ENCODE measurements at regions not wholly inside any gene's neighbourhood (a gene's known extent, or its start where the extent isn't known, plus 50 kb on each side); places are given as distances from the start of the nearest gene placed in this dataset.

DNA sequence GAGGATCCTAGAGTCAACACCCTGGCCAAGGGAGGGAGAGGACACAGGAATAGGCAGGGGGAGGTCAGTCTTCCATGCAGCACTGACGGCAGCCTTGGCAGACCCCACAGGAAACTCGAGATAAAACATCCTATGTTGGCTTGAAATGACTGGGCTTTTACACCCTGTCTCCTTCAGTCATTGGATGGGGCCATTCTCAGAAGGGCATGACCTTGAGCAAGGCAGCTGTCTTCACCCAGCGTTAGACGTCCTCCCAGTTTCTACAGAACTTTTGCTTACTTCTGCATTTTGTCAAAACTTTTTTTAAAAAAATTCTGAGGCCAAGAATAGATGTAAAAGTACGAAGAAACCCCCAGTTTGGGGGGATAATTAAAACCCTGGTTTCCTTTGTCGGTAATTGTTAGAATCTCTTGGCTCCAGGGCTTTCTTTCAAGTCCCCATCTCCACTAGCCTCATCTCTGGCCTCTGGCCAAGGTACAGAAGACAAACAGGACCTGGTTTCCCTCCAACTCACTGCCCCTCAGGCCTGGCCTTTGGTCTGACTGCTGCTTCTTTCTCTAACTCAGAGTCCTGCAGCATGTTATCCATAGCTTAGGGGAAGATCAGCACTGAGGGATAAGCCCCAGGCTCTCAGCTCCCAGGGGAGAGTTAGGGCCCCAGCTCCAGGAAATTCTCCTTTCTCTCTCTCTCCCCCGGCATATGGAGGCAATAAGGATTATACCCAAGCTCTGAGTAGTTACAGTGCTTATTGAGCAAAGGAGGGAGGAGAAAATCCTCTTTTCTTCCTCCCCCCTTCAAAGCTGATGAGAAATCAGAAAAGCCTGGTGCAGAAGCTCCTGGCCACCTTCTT, 51.6 kb upstream of the KCND3 start:
- DNase-seq (ENCODE audit: low read depth), result no peak

DNA sequence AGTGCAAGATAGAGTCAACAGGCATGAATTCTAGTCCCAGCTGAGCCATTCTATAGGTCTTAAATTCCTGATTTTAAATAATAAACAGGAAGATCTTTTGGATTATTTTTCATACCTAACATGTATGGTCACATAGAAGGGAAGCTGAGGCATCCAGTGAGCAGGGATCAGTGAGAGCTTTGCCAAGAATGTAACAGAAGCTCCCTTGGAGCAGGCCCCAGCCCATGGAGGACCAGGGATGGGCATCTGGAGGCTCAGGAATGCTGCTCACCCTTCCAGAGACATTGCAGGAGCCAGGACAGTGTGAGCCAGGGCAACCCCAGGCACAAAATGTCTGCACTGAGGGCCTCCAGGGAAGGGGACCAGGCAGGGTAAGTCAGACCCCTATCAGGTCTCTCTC, 54.4 kb upstream of the KCND3 start:
- no peak for DNase-seq (ENCODE audit: low read depth)

DNA sequence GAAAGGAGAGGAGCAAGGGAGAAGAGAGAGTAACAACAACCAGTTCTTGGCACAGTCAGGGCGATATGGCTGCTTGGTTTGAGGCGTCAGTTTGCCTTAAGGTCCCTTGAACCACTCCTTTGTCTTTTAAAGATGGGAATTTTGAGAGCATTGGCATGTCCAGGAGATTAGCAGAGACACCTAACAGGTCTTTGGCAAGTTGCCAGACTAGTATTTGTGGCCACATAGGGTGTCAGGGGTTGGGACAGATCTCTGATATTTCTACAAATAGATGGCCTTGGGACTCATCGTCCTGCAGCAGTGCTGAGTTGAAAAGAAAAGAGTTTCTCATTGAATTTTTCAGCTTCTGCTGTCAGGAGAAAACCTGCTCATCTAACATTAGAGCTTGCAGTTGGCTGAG, 55.3 kb upstream of the KCND3 start:
- no peak for DNase-seq (ENCODE audit: low read depth)

DNA sequence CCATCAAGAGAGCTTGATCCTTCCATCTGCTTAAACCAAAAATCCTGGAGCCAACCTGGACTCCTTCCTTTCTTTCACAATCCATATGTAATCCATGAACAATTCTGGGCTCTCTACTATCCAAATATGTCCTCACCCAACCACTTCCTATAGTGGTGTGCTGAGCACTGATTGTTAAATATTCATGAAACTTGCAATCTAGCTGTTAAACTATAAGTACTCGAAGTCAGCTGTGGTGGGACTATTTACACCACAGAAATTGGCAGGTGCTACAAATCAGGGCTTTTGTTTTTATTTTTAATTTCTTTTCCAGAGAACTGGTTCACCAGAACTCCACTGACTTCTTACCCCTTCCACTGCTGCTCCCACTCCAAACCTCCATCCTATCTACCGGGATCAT, 57.2 kb upstream of the KCND3 start:
- DNase-seq (ENCODE audit: low read depth), result no peak

DNA sequence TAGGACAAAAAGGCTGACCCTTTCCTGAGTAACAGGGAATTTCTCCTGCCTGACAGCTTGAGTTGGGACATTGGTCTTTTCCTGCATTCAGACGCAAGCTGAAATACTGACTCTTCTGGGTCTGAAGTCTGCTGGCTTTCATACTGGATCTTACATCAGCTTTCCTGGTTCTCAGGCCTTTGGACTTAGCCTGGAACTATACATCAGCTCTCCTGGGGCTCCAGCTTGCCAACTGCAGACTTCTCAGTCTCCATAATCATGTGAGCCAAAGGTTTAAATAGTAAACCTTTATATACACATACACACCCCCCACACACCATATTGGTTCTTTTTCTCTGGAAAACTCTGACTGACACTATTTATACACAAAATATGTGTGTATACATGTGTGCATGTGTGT, 59.0 kb upstream of the KCND3 start:
- DNase-seq (ENCODE audit: low read depth), result no peak

DNA sequence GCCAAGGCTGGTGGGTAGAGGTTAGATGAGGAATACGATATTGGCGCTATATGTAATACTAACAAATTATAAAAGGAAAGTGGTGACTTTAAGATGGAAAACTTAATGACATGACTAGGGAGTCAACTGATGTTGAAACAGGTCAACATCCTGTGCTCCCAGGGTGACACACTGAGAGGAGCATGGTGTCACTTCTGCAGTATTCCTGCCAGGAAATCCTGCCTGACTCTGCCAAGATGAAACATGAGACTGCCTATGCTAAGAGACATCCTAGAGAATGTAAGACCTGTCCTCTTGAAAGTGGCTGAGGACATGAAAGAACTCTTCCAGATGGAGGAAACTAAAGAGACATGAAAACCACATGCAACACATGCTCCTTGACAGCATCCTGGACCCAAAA, 65.0 kb upstream of the KCND3 start:
- no peak for DNase-seq (ENCODE audit: low read depth)

DNA sequence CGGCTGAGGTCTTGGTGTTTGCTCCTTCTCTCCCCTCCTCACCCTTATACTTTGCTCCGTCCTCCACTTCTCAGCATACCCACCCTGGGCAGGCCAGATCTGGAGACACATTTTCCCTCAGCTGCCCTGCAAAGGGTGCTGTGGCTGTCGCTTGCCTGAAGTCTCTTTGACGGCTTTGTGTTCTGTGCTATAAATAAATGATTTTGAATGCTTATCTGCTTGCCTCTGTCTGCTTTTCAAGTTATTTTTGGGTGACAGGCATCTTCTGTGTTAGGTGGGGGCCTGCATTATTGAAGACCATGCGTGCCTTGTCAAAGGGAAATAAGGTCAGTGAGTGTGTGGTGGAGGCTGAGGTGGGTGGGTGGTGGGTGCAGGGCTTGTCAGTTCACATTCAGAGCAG, 66.9 kb upstream of the KCND3 start:
- DNase-seq (ENCODE audit: low read depth), result no peak

DNA sequence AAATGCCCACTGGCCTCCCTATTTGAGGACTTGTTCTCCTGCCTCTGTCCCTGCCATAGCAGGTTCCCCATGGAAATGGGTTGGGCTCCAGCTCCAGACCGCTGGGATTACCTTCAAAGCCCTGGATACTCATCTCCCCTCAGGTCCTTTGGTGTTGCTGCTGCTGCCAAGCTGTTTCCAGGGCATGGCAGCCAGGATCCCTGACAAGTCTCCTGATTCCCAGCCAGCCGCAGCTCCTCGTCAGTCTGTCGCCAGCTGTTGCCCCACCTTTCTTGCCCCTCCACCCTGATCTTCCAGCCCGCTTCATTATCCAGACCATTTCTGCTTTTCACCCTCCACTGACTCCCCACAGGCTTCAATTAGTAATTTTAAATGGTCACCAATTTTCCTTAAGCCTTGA, 68.3 kb upstream of the KCND3 start:
- no peak for DNase-seq (ENCODE audit: low read depth)

DNA sequence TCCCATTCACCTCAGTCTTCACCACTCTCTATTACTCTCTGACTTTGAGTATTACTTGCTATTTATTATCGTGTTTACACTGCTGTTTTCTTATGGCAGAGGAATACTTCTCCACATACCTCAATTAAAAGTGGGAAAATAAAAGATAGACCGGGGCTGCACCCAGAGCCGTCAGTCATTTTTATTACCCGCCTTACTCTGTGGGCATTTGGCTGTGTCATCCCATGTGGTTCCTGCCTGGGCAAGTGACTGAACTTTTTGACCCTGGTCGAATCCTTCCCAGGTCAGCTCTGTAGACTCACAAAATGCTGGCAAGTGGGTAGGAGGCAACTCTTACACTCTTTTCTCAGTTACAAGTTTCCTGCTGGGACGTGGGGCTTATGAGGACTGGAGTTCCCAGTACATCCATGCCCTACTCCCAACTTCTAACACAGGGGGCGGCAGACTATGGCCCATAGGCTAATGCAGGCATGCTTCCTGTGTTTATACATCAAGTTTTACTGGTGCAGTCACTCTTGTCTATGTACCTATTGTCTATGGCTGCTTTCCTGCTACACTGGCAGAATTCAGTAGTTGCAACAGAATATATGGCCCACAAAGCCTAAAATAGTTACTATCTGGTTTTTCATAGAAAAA, 69.5 kb upstream of the KCND3 start:
- DNase-seq (ENCODE audit: low read depth), result no peak

DNA sequence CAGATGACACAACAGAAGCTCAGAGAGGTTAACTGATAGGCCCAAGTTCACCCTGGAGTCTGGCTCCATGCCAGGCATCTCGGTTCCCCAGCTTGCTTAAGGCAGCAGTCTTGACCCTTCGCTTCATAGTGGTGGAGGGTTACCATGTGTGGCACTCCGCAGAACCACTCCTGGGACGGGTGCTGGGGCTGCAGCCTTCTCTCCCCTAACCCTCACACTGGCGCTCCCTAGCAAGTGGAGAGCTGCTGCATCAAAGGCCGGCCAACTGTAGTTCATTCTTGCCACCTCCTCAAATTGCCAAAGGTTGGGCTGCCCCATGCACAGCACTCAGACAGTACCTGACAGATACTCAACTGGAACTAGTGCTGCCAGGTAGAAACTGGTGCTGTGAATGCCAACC, 70.2 kb upstream of the KCND3 start:
- DNase-seq (ENCODE audit: low read depth), result no peak

DNA sequence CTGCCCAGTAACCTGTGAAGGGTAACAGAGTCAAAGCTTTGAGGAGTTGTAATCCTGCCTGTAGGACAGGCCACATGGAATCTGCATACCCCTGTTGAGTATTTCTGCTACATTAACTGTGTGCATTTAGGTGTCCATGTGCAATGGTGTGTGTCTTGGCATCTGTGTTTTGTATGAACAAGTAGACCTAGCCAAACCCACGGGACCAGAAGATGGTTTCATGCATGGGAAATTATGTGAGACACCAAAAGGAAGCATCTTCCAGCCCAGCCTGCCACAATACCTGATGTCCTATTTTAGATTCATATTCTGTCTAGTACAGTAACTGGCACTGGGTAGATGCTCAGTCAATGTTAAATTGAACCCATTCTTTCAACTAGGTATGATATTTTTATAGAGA, 70.8 kb upstream of the KCND3 start:
- no peak for DNase-seq (ENCODE audit: low read depth)

DNA sequence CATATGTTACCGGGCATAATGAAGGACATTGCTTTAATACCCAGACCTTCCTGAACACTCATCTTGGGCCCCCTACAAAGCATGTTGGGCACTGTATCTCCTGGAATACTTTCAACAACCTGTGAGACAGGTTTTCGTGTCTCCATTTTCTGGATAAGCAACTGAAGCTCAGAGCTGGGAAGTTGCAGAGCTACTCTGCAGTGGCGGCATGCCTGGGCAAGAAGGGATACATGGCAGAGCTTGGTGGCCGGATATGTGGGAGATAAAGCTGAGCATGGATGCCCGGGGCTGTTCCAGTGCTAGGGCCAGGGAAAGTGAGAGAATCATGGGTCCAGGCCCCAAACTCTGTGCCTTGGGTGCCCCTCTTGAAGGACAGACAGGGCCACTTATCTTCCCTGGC, 71.6 kb upstream of the KCND3 start:
- no peak for DNase-seq (ENCODE audit: low read depth)

DNA sequence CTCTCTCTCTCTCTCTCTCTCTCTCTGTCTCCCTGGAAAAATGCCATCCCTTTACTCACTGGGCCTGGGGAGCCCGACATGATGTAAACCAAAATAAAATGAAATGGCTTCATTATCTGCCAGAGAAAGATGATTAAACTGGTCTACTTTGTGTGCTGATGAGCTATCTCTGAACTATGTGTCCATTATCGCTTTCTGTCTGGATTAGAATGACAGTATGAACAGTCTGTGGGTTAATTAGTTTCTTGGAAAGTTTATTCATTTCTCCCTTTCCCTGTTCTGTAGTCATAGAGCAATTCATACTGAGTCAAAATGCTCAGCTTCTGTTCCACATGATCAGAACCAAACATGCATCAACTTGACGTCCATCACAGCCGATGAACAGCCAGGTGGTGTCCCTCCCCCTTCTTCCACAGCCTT, 72.4 kb upstream of the KCND3 start:
- DNase-seq (ENCODE audit: low read depth), result no peak

DNA sequence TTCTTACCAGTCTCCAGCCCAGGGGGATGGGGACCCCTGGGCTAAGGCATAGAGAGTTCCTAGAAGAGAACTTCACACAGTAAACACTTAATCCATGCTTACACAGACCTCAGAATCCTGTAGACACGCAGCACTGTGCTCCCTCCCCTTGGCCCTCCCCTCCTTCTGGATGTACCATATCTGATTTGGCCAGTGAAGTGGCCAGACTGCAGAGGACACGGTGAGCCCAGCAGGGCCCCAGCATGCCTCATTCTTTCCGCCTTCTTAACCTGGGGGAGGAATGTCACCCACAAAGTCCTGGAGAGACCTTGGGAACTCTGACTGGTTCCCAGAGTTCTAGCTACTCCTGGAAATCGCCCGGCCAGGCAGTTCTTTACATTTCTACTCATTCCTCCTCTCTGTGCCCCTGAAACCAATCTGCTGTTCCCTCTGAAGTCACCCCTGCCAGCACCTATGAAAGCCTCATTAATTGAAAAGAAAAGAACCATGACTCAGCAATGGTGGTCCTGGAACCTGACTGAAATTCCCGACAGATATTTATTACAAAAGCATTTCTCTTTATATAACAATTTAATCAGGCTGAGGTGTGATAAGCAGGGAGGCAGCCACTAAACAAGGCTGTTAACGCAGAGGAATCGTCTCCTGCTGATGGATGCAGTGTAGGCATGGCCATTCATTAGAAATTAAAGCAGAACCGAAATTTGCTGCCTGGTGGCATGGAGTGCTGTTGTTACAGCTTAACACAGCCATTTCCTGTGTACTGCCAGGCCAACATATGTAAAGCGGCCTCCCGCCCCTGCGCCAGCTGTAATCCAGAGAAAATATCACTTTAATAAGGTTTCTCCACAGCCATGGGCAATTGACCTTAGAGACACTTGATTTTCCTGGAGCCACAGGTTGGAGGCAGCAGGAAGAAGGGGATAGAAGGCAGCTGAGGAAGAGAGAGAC, 74.6 kb upstream of the KCND3 start:
- DNase-seq (ENCODE audit: low read depth), result no peak

DNA sequence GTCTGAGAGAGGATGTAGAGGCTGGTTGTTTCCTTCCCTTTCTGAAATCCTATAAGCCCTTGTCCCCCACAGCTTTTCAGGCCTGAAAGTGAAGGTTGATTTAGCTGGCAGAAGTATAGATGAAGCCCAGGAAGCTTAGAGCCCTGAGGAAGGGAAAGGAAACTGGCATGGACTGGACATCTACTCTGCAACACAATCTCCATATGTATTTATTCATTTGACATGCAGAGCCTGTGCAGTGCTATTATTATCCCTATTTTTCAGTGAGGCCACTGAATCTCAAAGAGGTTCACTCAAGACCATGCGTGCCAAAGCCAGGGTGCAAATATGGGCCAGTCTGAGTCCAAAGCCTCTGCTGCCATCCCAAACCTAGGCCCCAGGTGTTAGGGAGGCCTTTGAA, 78.5 kb upstream of the KCND3 start:
- DNase-seq (ENCODE audit: low read depth), result no peak

DNA sequence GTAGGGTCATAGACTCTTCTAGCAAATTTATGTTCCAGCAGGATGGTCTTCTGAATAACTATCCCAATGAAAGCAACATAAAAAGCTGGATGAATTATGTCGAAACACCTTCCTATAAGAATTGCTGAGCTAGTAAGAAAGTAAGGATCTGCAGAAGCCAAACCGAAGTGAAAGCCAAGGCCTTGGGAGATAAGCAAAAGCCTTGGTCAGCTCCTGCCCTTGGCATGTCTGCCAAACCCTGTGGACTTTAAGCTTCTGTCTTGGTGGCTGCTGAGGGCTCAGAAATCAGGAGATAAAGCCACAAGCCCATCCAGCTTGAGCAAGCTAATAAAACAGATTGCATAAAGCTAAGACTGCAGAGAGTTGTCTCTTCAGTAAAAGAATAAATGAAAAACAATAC, 81.2 kb upstream of the KCND3 start:
- no peak for DNase-seq (ENCODE audit: low read depth)

DNA sequence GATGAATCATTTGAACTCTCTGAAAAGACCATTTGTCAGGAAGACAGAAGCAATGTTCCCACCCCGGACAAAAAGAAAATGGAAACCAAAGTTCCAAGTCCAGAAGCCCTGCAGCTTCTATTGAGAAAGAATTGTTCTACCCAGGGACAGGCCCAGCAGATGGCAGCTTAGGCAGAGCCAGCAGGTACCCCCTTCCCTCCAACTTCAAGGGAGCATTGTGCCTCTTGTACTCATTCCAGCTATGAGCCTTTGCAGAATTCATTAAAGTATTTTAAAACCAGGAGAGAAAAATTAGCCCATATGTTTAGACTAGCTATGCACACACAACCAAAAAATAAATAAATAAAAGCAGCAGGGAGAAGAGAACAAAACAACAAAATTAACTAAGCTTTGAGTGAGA, 85.2 kb upstream of the KCND3 start:
- DNase-seq (ENCODE audit: low read depth), result no peak

DNA sequence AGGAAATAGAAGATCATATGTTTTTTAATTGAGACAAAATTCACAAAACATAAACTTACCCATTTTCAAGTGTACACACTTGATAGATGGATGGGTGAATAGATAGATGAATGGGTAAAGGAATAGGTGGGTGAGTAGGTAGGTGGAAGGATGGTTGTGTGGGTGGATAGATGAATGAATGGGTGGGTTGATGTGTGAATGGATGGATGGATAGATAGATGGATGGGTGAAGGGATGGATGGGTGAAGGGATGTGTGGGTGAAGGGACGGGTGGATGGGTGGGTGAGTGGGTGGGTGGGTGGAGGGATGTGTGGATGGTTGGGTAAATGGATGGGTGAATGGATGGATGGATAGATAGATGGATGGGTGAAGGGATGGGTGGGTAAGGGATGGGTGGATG, 86.1 kb upstream of the KCND3 start:
- no peak for DNase-seq (ENCODE audit: low read depth)

DNA sequence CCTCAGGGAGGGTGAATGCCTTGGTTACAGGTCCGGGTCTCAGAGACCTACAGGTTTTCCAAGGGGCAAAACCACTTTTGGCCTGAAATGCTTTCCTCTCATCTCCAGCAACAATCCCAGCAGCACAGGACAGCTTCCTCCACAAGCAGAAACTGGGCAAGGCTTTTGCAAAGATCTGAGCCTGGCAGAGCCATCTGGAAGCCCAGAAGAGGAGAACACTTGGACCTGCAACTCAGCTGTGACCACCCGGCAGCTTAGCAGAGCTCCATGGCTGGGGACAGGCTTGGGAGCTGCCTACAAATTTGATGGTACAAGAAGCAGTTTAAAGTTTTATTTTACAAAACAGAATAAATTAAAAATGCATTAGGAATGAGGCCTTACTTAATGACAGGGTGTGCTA, 90.0 kb upstream of the KCND3 start:
- no peak for DNase-seq (ENCODE audit: low read depth)

DNA sequence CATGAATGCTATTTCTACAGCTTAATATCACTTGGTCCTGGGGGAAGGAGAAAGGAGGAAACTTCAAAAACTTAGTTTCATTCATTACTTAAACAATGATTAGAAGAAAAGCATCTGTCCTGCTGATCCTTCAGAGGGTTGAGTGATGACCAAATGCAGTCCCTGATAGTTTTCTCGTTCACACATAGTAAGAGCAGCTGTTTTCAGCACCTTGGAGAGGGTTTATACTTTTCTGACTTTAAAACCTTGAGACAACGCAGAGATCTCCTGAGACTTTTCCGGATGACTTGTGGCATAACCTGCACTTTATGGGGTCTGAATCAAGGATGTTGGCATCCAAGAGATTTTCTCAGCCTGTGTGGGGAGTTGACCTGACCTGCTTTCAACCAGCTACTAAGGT, 94.0 kb upstream of the KCND3 start:
- no peak for DNase-seq (ENCODE audit: low read depth)

DNA sequence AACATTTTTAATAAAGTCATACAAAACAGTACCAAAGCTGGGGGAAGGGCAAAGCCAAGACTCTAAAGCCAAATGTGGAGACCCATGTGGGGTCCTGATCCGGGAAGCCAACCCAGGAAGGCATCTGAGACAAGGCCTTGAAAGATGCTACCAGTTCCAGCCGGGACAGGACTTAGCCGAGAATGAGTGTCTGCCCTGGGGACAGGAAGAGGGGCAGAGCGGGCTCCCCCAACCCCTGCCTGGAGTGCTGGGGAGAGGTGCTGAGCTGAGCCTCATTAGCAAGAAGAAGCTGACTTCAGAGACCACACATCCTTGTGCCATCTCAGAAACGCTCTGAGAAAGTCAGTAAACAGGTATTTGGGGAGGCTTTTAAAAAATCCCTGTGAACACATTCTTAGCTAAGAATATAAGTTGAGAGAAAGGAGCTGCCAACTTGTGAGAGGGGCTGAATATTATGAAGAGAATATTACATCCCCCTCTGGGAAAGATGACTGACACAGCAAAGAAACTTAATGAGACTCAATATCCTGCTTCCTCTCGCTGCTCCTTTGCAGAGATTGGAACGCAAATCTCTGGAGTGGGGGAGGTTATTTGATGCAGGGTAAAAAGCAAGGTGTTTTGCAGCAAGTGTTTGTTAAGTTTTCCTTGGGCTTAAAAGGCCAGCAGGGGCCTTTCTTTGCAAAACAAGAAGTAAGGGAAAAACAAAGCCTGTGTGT, 103.3 kb upstream of the KCND3 start:
- no peak for DNase-seq (ENCODE audit: low read depth)

DNA sequence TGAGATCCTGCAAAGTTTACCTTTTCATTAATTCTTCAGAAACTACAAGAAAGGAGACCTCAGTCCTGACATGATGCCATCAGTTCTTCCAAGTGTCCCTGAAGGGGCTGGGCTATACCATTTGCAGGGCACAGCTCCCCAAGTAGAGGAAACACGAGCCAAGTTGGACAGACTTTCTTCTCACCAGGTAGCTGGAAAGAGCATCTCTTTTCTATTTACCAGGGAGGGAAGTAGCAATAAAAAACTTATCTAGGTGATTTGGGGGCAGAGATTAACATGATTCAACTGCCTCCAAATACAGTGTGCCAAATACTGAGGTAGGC, 103.9 kb upstream of the KCND3 start:
- no peak for DNase-seq (ENCODE audit: low read depth)

Measured in T follicular helper cell (primary cell).